ENCODE measurements at regions not wholly inside any gene's neighbourhood (a gene's known extent, or its start where the extent isn't known, plus 50 kb on each side); places are given as distances from the start of the nearest gene placed in this dataset.

DNA sequence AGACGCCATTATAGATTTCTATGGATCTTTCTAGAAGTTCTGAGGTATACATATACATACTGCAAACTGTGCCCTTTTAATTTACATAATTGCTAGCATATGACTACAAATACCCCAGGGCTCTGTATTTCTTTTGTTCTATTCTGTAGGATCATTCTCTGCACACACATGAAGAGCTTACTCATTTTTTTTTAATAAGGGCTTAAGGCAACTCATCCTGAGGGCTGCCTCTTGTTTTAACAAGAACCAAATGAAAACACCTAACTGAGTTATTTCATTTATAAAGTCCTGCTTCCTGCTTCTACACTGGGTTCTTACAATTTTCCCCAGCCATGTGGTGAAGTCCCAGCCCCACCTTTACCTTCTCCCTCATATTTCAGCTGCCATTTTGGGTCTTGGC is 390.5 kb downstream of the IRS1 start:
- Histone ChIP-seq H3K27ac (ENCODE audit: insufficient read length, low read depth, low read length) (no peak overlapping the region), H2BK12ac (ENCODE audit: insufficient read length, low read depth, low read length) (no peak overlapping the region), H2BK120ac (ENCODE audit: low read depth, low read length, poor library complexity, severe bottlenecking) (no peak overlapping the region), H3K79me1 (ENCODE audit: insufficient read depth, low read depth, low read length, poor library complexity, severe bottlenecking) (no peaks in the 10 kb centered on the region), H3K9ac (ENCODE audit: extremely low read depth, insufficient read length, low read length) (no peak overlapping the region), H3K56ac (ENCODE audit: insufficient read length, low read depth, low read length) (no peak overlapping the region), H3K27me3 (ENCODE audit: insufficient read depth, low read length) (no peaks in the 10 kb centered on the region), H3T11ph (ENCODE audit: low read length) (no peak overlapping the region), H3K9me3 (ENCODE audit: control insufficient read depth, low read depth, low read length) (no peaks in the 10 kb centered on the region), H3K14ac (ENCODE audit: insufficient read depth, low read length) (no peak overlapping the region), H4K5ac (ENCODE audit: insufficient read length, low read depth, low read length) (no peak overlapping the region), H3K23ac (ENCODE audit: insufficient read length, low read depth, low read length) (no peak overlapping the region), H2AFZ (ENCODE audit: low read length) (no peak overlapping the region), H3K23me2 (ENCODE audit: insufficient read length, low read depth, low read length, poor library complexity, severe bottlenecking) (no peaks in the 10 kb centered on the region), H2BK15ac (ENCODE audit: low read depth, low read length) (no peak overlapping the region), H3K79me2 (ENCODE audit: insufficient read depth, low read length) (no peaks in the 10 kb centered on the region), H3K18ac (ENCODE audit: insufficient read length, low read depth, low read length) (no peak overlapping the region), H3K4me1 (ENCODE audit: insufficient read depth, low read length) (no peaks in the 10 kb centered on the region), H2AK5ac (ENCODE audit: insufficient read length, low read length) (no peak overlapping the region), H2BK5ac (ENCODE audit: insufficient read length, low read length) (no peak overlapping the region), H4K8ac (replicated peaks; ENCODE audit: insufficient read length, low read depth, low read length) (no peak overlapping the region), H4K20me1 (ENCODE audit: control insufficient read depth, insufficient read depth, insufficient read length) (no peaks in the 10 kb centered on the region), H4K91ac (ENCODE audit: insufficient read length, low read depth, low read length) (no peak overlapping the region), H3K4ac (ENCODE audit: low read depth, low read length) (no peak overlapping the region), H2BK20ac (ENCODE audit: low read depth, low read length, poor library complexity, severe bottlenecking) (no peak overlapping the region), H3K4me2 (ENCODE audit: insufficient read depth, insufficient read length, low read length) (no peak overlapping the region)
- WGBS (ENCODE audit: extremely low coverage, insufficient read length, low lambda C conversion rate), result no CpG with 5 or more reads among the region's 1 CpG
- Mint-ChIP-seq H3K27me3 (ENCODE audit: low read depth) (no peaks in the 10 kb centered on the region), H3K27ac (no peak overlapping the region), H3K4me3 (no peak overlapping the region), H3K4me1 (peaks cover 5 to 8% of the 10 kb centered on the region in 2 experiments; a peak in 3 of 4 replicates), H3K9me3 (no peaks in the 10 kb centered on the region), H3K36me3 (ENCODE audit: insufficient read depth in 1 of 3, low read depth in 3 of 3) (no peaks in the 10 kb centered on the region)
- no peak for DNase-seq
- TF ChIP-seq, protein P1, sequence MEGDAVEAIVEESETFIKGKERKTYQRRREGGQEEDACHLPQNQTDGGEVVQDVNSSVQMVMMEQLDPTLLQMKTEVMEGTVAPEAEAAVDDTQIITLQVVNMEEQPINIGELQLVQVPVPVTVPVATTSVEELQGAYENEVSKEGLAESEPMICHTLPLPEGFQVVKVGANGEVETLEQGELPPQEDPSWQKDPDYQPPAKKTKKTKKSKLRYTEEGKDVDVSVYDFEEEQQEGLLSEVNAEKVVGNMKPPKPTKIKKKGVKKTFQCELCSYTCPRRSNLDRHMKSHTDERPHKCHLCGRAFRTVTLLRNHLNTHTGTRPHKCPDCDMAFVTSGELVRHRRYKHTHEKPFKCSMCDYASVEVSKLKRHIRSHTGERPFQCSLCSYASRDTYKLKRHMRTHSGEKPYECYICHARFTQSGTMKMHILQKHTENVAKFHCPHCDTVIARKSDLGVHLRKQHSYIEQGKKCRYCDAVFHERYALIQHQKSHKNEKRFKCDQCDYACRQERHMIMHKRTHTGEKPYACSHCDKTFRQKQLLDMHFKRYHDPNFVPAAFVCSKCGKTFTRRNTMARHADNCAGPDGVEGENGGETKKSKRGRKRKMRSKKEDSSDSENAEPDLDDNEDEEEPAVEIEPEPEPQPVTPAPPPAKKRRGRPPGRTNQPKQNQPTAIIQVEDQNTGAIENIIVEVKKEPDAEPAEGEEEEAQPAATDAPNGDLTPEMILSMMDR (conservative IDR thresholded peaks at IDR 0.05), result no peak

Measured in H9 (cell line).